Body of pancreas (tissue), 4 donors: ENCODE measurements at regions not wholly inside any gene's neighbourhood (a gene's known extent, or its start where the extent isn't known, plus 50 kb on each side); places are given as distances from the start of the nearest gene placed in this dataset.

Source experiments
- CTCF ChIP-seq, 7 experiments: fragments of 450-650 bp in 4 of 7; fragments of 200-600 bp in 3 of 7; sonication (generic) in 3 of 7; IDR thresholded peaks; one replicate each; pipeline ENCODE4 v1.5.1; 2016 to 2019; ENCODE audit warnings: antibody characterized with exemption in 7 of 7
- POLR2A ChIP-seq, 3 donors: fragments of 450-650 bp; IDR thresholded peaks; one replicate each; pipeline ENCODE4 v1.6.1; 2016; ENCODE audit warnings: antibody characterized with exemption in 3 of 3, mild to moderate bottlenecking in 2 of 3

GRCh38 chr6:130773860-130774259 lies 53.3 kb upstream of the SMLR1 start:
- TF ChIP-seq CTCF (IDR thresholded peaks at IDR 0.05) (no peak), POLR2A (IDR thresholded peaks at IDR 0.05) (no peak)
